K562 (cell line): ENCODE measurements at regions not wholly inside any gene's neighbourhood (a gene's known extent, or its start where the extent isn't known, plus 50 kb on each side); places are given as distances from the start of the nearest gene placed in this dataset.

Experiments
- BACH1 ChIP-seq: fragments of 200-800 bp; sonication (Bioruptor generic); IDR thresholded peaks from 2 replicates; pipeline ENCODE4 v1.6.1; 2016; ENCODE audit warnings: missing genetic modification characterization, missing compliant biosample characterization
- CBFB ChIP-seq: sonication (generic); formaldehyde crosslinking; IDR thresholded peaks from 2 replicates; pipeline ENCODE4 v1.4.0; 2020; ENCODE audit warnings: mild to moderate bottlenecking, missing genetic modification reagents
- CREB5 ChIP-seq: fragments of 250-450 bp; sonication (Bioruptor Pico); IDR thresholded peaks from 2 replicates; pipeline ENCODE4 v1.5.0; 2020; ENCODE audit warnings: mild to moderate bottlenecking
- CTCF ChIP-seq, 3 experiments: IDR thresholded peaks in 2 of 3; conservative IDR thresholded peaks in 1 of 3; 2 replicates each; pipeline ENCODE4 v1.5.1; 2011 to 2012; ENCODE audit warnings: low read length in 3 of 3, mild to moderate bottlenecking in 3 of 3, control low read depth in 2 of 3, improper control_type of control experiment in 1 of 3, inconsistent platforms in 1 of 3, low read depth in 1 of 3, mixed read lengths in 1 of 3, moderate library complexity in 1 of 3; ENCODE audit not compliant: insufficient read depth in 2 of 3
- CUX1 ChIP-seq: fragments of 200-800 bp; sonication (Bioruptor generic); IDR thresholded peaks from 2 replicates; pipeline ENCODE4 v1.6.1; 2016; ENCODE audit warnings: missing genetic modification characterization, missing compliant biosample characterization
- E2F3 ChIP-seq: fragments of 250-450 bp; sonication (Bioruptor Pico); IDR thresholded peaks from 2 replicates; pipeline ENCODE4 v1.4.0; 2020; ENCODE audit warnings: mild to moderate bottlenecking
- GATA2 ChIP-seq: sonication (generic); formaldehyde crosslinking; IDR thresholded peaks from 2 replicates; pipeline ENCODE4 v1.4.0; 2020; ENCODE audit warnings: mild to moderate bottlenecking, missing genetic modification reagents
- PKNOX1 ChIP-seq: fragments of 450-650 bp; IDR thresholded peaks from 2 replicates; pipeline ENCODE4 v1.6.1; 2016
- POLR2A ChIP-seq: fragments of 450-650 bp; conservative IDR thresholded peaks from 2 replicates; pipeline ENCODE4 v1.6.1; 2016
- RAD21 ChIP-seq, 2 experiments: fragments of 250-450 bp in 1 of 2; fragments of 450-650 bp in 1 of 2; sonication (Bioruptor Pico) in 1 of 2; formaldehyde crosslinking in 1 of 2; IDR thresholded peaks in 1 of 2; conservative IDR thresholded peaks in 1 of 2; 2 replicates each; pipeline versions ENCODE4 v1.4.0 to v1.8.0; 2020 to 2022; ENCODE audit warnings: mild to moderate bottlenecking in 2 of 2, moderate library complexity in 1 of 2
- RFX5 ChIP-seq: IDR thresholded peaks from 2 replicates; pipeline ENCODE4 v1.6.1; 2011; ENCODE audit warnings: low read depth, mild to moderate bottlenecking, improper control_type of control experiment, low read length
- TEAD4 ChIP-seq, 2 experiments: sonication (generic) in 1 of 2; formaldehyde crosslinking in 1 of 2; IDR thresholded peaks; 2 replicates each; pipeline versions ENCODE4 v1.6.1 to v1.8.0; 2012 to 2022; ENCODE audit warnings: borderline replicate concordance in 1 of 2, inconsistent platforms in 1 of 2, low read length in 1 of 2, mild to moderate bottlenecking in 1 of 2, missing genetic modification reagents in 1 of 2

- no peak for TF ChIP-seq CTCF (IDR thresholded peaks at IDR 0.05 in 2 of 3, conservative IDR thresholded peaks at IDR 0.05 in 1 of 3; ENCODE audit: insufficient read depth in 2 of 3, low read depth in 1 of 3, low read length in 3 of 3)
- TF ChIP-seq RAD21 (CRISPR knock-in tag; conservative IDR thresholded peaks at IDR 0.05 in 1 of 2, IDR thresholded peaks at IDR 0.05 in 1 of 2): no peak
- TF ChIP-seq GATA2 (CRISPR knock-in tag): no peak
- no peak for TF ChIP-seq POLR2A
- TF ChIP-seq PKNOX1: no peak
- no peak for TF ChIP-seq CREB5 (CRISPR knock-in tag)
- TF ChIP-seq TEAD4 (IDR thresholded peaks at IDR 0.05; ENCODE audit: low read length): no peak
- no peak for TF ChIP-seq TEAD4 (CRISPR knock-in tag; IDR thresholded peaks at IDR 0.05; ENCODE audit: borderline replicate concordance)
- TF ChIP-seq RFX5: no peak
- TF ChIP-seq CUX1 (CRISPR knock-in tag): no peak
- TF ChIP-seq E2F3 (CRISPR knock-in tag): no peak
- TF ChIP-seq CBFB (CRISPR knock-in tag): no peak
- TF ChIP-seq BACH1 (tag): no peak
These were observed 140.5 kb upstream of the WSCD1 start for GRCh38 chr17:5929721-5930120.
